ENCODE measurements at regions not wholly inside any gene's neighbourhood (a gene's known extent, or its start where the extent isn't known, plus 50 kb on each side); places are given as distances from the start of the nearest gene placed in this dataset.

- Histone ChIP-seq H3K9me3 (ENCODE audit: control insufficient read depth, low read depth, low read length) (no peaks in the 10 kb centered on the region), H3K14ac (ENCODE audit: insufficient read depth, low read length) (no peak overlapping the region), H2BK20ac (ENCODE audit: low read depth, low read length, poor library complexity, severe bottlenecking) (no peak overlapping the region), H3K56ac (ENCODE audit: insufficient read length, low read depth, low read length) (no peak overlapping the region), H4K20me1 (ENCODE audit: control insufficient read depth, insufficient read depth, insufficient read length) (no peaks in the 10 kb centered on the region), H2BK15ac (ENCODE audit: low read depth, low read length) (no peak overlapping the region), H3K27ac (ENCODE audit: insufficient read length, low read depth, low read length) (no peak overlapping the region), H2BK5ac (ENCODE audit: insufficient read length, low read length) (no peak overlapping the region), H2BK120ac (ENCODE audit: low read depth, low read length, poor library complexity, severe bottlenecking) (no peak overlapping the region), H3K4me2 (ENCODE audit: insufficient read depth, insufficient read length, low read length) (no peak overlapping the region), H3K4me1 (ENCODE audit: insufficient read depth, low read length) (no peaks in the 10 kb centered on the region; the same call in 1 of the 2 replicates), H3T11ph (ENCODE audit: low read length) (no peak overlapping the region), H3K27me3 (ENCODE audit: insufficient read depth, low read length) (no peaks in the 10 kb centered on the region), H4K91ac (ENCODE audit: insufficient read length, low read depth, low read length) (no peak overlapping the region), H3K79me2 (ENCODE audit: insufficient read depth, low read length) (no peaks in the 10 kb centered on the region), H2BK12ac (ENCODE audit: insufficient read length, low read depth, low read length) (no peak overlapping the region), H3K4ac (ENCODE audit: low read depth, low read length) (no peak overlapping the region), H2AFZ (ENCODE audit: low read length) (no peak overlapping the region), H3K23ac (ENCODE audit: insufficient read length, low read depth, low read length) (no peak overlapping the region), H3K79me1 (ENCODE audit: insufficient read depth, low read depth, low read length, poor library complexity, severe bottlenecking) (no peaks in the 10 kb centered on the region), H3K23me2 (ENCODE audit: insufficient read length, low read depth, low read length, poor library complexity, severe bottlenecking) (no peaks in the 10 kb centered on the region), H4K8ac (replicated peaks; ENCODE audit: insufficient read length, low read depth, low read length) (no peak overlapping the region), H4K5ac (ENCODE audit: insufficient read length, low read depth, low read length) (no peak overlapping the region), H3K9ac (ENCODE audit: extremely low read depth, insufficient read length, low read length) (no peak overlapping the region), H2AK5ac (ENCODE audit: insufficient read length, low read length) (no peak overlapping the region), H3K18ac (ENCODE audit: insufficient read length, low read depth, low read length) (no peak overlapping the region)
- H3K27me3 Mint-ChIP-seq (ENCODE audit: low read depth) = peaks cover 3% of the 10 kb centered on the region
- TF ChIP-seq CTCF (conservative IDR thresholded peaks at IDR 0.05) = no peak
- H3K27ac Mint-ChIP-seq = peak overlapping the region in 1 of 3 experiments; percentile 65; a peak in 3 of 7 replicates
- peaks cover 0 to 5% (median 0%) of the 10 kb centered on the region in 3 experiments; a peak in 2 of 7 replicates for H3K36me3 Mint-ChIP-seq (ENCODE audit: insufficient read depth in 1 of 3, low read depth in 3 of 3)
- DNase-seq = no peak
- no CpG with 5 or more reads among the region's 3 CpGs for WGBS (ENCODE audit: extremely low coverage, insufficient read length, low lambda C conversion rate)
- no peak overlapping the region for H3K4me3 Mint-ChIP-seq
- H3K9me3 Mint-ChIP-seq = no peaks in the 10 kb centered on the region; a peak in 2 of 5 replicates
- H3K4me1 Mint-ChIP-seq = peaks cover 4 to 6% of the 10 kb centered on the region in 2 experiments
Observed at GRCh38 chr6:14415452-14415851, 297.9 kb downstream of the CD83 start.
